NCI-H2107 treated with DMSO at 0.1 percent for 48 hours (cell line): ENCODE measurements at regions not wholly inside any gene's neighbourhood (a gene's known extent, or its start where the extent isn't known, plus 50 kb on each side); places are given as distances from the start of the nearest gene placed in this dataset.
"Not testable (repeated sequence)": the region's sequence is repeated elsewhere in the genome, so short reads cannot be mapped to it uniquely, and the experiment has no call there.

Experiments used
- DNase-seq: peaks from one replicate; lab custom pipeline; 2025; ENCODE audit not compliant: unreplicated experiment; lab: John Stamatoyannopoulos, UW

DNA sequence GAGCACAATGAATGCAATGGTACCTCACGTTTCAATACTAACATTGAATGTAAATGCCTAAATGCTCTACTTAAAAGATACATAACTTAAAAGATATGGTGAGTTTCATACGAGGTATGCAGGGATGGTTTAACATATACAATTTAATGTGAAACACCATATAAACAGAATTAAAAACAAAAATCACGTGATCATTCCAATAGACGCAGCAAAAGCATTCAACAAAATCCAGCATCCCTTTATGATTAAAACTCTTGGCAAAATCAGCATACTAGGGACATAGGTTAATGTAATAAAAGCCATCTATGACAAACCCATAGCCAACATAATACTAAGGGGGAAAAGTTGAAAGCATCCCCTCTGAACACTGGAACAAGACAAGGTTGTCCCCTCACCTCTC is 845.7 kb downstream of the SLC16A7 start:
- DNase-seq = no peak

DNA sequence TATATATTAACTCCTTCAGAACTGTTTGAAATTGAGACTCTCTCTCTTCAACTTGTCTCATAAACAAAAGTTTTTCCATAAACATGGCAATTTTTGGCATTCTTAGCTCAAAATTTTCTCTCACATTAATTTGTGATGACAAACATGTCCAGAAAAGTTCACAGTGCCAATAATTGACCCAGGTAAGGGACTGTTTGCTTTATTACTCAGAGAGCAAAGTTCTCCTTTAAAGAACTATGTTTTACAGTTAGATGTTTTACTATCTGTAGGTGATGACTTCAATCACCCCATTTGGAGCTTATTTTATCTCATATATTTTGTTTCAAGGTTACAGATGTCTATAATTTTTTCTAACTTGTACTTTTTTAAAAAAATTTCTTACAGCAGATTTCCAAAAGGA is 855.6 kb downstream of the SLC16A7 start:
- DNase-seq = no peak

DNA sequence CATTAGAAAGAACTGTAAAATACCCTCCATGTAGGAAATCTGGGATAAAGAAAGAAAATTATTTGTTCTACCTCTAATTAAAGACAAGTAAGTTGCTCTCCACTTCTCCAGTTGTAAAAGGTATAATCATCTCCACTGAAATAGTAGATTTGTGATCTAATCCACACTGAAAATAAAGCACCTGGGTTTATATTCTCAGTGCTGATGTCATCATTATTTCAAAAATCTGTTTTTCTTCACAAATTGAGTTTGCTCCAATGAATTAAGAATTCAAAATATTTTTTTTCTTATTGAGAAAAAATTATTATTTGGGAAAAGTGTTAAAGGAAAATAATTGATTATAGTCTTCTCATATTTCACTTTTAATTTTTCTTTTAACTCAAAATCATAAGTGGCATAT is 869.2 kb downstream of the SLC16A7 start:
- no peak for DNase-seq

DNA sequence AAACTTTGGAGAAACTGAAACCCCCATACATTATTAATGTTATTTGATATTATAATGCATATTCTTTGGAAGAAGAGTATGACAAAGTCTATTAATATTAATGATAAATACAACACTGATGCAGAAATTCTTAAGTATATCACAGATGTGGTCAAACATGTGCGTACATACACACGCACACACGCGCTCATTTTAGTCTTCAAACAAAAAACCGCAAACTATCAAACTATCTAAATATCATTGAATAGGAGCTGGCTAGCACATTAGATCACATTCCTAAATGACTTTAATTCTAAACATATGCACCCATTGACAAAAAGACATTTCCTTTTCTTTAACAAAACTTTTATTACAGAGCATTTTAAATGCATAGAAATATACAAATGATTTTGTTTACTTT is 872.7 kb downstream of the SLC16A7 start:
- DNase-seq = no peak

DNA sequence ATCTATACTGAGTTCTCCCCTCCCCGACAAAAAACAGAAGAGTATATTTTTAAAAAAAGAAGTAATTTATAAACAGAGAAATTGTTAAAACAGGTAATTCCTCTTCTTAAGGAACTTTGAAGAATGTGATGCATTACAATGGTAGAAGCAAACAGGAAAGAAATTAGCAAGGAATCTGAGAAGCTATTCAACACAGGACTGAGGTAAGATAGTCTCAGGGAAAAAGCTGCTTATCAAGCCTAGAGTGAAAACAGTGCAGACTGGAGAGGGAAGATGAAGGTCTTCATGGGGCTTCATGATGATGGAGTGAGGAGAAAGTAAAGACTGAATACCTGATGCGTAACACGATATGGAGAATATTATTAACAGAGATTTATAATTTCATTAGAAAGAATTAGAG is 880.0 kb downstream of the SLC16A7 start:
- DNase-seq = no peak

DNA sequence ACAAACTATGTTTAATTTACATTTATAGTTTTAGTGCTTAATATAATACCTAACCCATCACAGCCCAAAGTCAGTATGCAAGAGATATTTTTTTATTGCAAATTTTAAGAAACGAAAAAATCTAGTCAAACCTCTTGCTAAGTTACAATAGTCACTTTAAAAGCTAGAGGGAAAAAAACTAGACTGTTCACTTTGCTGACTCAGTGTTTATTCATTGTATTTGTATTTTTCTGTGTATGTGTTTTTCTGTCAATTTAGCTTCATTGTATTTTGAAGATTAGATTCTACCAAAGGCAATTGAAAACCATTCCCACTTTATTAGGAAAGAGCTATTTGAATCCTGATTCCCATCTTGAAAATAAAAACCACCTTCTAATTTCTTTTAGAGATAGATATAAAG is 891.5 kb downstream of the SLC16A7 start:
- no peak for DNase-seq

DNA sequence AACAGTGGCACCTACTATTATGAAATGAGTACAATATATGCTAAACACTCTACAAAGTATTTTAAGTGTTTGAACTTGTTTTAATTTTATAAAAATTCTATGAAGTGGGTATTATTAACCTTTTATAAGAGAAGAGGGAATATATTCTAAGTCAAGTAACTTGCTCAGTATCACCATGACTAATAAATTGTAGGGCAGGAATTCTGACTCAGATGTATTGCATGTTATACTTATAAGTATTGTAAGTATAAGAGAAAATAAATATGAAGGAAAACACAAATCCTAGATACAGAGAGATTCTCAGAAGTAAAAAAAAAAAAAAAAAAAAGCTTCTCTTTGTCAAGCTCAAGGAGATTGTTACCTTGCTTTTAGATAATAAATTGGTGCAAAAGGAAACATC is 893.2 kb downstream of the SLC16A7 start:
- DNase-seq = no peak

DNA sequence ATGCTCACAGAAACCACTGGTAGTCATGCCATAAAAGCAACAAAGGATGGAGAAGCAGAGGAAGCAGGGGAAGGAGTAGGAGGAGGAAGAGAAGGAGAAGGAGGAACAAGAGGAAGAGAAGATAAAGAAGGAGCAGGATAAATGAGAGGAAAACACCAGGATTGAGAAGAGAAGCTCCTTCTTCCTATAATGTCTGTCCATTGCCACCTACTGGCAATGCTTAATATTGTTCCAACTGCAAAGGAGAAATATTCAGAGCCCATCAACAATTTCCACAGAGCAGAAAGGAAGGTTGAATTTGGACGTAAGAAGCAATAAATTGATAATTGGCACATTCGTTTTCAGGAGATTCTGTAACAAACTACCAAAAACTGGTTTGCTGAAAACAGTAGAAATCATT is 898.4 kb downstream of the SLC16A7 start:
- no peak for DNase-seq

DNA sequence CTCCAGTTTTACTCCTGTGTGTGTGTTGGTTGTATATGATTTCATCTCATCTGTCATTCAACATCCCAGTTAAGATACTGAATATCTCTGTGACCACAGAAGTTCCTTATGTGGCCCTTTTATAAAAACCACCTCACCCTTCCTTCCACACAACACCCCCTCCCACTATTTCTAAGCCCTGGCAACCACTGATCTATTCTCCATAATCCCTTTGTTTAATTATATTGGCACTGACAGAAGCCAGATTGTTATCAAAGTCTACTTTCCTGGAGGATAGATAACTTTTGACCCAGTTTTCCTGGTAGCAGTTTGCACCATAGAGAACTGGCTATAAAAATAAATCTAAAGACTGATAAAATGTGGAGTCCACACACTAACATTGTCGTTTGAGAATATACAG is 902.8 kb downstream of the SLC16A7 start:
- DNase-seq = no peak

DNA sequence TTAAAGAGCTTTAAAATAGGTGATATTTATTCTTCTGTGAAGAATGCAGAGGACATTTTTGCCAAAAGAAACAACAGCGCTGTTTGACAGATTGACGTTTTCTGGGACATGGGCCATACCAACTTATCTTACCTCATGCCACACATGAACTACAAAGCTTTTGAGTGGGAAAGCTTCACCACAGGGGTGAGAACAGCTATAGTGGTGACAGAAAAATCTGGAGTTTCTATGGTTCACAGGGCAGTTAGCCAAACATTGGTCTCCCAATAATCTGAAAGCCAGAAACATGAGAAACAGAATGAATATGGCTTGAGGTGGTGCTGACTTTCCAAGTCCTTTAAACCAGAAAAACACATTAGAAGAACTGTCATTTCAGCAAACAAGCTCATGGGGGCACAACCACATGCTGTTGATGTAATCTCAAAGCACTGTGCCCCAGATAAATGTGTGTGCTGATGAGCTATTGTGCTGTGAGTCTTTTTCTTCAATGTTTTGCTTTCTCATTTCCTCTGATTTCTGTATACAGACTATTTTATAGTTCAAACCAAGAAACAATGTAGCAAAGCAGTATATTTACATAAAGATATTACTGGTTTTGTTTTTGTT is 905.4 kb downstream of the SLC16A7 start:
- no peak for DNase-seq

DNA sequence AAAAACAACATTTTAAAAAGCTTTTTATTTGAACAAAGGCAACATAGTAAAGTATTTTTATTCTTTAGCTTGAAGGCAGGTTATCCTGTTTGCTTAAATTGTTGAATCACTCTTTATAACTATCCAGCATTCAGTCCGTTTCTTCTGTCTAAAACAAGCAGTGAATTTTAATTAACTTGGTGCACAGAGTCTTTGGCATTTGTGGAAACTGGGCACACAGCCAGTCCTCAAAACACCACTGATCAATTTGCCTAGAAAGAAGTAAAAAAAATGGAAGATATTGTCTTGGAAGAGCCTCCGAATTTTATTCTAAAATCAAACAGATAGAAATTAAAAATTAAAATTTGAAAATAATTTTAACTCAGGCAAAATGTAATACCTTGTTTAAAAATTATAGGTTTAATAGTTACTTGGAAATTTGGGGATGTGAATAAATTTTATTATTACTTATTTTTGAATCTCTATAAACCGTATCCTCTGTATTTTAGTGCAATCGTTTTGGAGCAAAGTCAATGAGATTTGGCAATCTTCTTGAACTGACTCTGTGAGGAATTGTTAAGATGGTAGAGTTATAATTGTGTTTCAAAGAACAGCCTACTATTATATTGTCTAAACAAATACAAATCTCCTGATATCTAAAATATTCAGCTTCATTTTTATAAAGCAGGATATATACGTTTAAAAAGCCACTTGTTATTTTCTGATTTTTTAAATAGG is 927.0 kb downstream of the SLC16A7 start:
- DNase-seq = no peak

DNA sequence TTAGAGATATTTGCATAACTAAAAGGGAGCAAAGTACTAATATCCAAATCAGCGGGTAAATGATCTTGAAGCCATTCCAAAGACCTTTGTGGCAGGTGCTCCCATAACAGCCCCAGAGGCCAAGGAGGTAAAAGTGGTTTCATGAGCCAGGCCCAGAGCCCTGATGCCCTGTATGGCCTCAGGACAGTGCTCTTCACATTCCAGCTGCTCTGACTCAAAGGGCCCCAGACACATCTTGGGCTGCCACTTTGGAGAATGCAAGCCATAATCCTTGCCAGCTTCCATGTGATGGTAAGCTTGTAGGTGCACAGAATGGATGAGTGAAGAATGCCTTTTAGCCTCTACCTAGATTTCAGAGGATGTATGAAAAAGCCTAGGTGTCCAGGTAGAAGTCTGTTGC is 933.4 kb downstream of the SLC16A7 start:
- no peak for DNase-seq

DNA sequence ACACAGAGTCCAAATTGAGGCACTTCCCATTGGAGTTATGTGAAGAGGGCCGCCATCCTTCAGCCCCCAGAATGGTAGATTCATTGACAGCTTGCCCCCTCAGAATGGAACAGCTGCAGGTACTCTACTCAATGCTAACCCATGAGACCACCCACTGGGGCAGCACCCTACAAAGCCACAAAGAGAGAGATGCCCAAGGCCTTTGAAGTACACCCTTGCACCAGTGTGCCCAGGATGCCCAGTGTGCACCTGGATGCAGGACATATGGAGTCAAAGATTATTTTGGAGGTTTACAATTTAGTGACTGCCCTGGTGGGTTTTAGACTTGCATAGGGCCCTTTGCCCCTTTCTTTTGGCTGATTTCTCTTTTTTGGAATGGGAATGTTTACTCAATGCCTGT is 933.9 kb downstream of the SLC16A7 start:
- no peak for DNase-seq

DNA sequence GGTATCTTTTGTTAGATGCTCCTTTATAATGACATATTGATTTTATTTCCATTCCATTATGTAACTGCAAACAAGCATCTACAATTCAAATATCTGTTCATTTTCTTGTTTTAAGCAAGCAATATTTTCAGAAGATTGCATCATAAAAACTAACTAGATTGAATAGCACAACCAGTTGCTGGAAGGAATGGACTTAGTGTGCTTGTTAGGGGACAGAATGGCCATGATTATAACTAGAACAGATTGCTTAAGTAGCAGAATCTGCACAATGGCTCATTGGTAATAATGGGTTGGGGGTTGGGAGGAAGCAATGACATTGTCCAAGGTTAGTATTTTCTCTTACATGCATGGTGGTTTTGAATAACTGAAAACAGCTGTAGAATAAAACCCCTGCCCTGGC is 939.5 kb downstream of the SLC16A7 start:
- no peak for DNase-seq

DNA sequence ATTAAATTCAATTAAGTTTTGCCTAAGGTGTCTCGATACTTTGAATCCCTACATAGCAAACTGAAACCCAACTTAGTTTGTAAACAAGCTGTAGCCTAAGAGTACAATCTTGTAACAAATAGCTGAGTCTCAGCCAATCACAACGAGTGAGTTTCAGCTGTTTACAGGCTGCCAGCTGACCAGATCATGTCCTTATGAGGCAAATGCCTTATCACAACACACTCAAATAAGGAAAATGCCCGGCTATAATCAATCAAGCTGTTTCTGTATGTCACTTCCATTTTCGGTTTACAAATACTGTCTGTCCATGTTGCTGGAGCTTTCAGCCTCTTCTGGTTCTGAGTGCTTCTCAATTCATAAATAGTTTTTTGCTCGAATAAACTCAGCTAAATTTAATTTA is 943.8 kb downstream of the SLC16A7 start:
- DNase-seq = no peak

DNA sequence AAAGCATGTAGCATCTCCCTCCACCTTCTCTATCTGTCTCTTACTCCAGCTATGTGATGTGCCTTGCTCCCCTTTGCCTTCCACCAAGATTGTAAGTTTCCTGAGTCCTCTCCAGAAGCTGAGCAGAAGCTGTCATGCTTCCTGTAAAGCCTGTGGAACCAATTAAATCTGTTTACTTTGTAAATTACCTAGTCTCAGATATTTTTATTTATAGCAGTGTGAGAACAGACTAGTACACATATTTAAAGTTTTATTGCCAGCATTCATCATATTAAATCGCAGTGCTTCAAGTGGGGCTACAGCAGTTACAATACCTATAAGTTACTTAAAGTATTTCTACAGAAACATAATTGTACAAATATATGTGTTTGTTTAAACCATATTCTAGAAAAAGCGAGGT is 973.1 kb downstream of the SLC16A7 start:
- no peak for DNase-seq

DNA sequence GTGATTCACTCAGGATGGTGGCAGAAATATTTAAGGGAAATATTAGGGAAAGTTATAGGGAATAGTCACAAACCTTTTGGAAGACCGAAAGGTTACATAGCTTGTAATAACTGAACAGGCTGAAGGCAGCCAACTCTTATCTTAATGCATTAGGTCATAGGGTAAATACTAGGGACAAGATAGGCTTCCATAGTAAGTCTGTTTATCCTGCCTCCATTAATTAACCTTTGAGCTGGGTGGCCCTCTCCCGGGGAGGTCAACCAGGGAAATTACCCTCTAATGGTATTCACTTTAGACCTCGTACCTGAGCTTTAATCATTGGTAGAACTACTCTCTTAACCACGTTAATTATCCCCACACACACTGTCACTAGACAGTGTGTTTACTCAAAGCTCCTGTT is 981.8 kb downstream of the SLC16A7 start:
- no peak for DNase-seq

DNA sequence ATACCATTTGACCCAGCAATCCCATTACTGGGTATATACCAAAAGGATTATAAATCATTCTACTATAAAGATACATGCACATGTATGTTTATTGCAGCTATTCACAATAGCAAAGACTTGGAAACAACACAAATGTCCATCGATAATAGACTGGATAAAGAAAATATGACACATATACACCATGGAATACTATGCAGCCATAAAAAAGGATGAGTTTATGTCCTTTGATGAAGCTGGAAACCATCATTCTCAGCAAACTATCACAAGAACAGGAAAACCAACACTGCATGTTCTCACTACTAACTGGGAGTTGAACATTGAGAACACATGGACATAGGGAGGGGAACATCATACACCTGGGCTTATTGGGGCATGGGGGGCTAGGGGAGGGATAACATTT is 991.8 kb downstream of the SLC16A7 start:
- DNase-seq = not testable (repeated sequence)

DNA sequence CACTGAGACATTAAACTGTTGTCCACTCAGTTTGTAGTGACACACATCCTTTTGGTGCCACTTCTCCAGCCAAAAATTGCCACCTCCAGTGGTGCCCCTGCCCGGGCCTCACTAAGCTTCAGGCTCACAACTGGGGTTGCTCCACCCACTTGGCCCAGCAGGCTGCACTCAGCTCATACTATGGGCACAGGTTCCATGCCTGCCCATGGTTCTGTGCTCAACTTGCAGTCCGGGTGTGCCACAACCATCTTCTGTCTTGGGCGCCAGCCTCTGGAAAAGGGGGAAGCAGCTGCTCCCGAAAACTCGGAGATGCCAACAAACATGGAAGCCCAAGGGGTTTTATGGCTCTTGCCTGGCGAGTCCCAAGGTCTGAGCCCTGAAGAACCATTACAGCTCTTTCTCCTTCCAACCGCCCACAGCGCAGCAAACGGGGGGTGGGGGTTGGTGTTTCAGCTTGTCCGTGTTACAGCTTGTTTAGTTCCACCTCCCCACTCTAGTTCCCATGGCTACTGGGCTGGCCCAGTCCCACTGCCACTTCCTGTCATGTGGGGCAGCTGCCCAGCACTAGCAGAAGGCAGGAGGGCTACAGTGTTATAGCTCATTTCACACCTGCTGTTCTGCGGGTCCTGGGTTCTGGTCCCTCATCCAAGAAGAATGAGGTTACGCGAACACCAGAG is 998.3 kb downstream of the SLC16A7 start:
- DNase-seq = no peak

DNA sequence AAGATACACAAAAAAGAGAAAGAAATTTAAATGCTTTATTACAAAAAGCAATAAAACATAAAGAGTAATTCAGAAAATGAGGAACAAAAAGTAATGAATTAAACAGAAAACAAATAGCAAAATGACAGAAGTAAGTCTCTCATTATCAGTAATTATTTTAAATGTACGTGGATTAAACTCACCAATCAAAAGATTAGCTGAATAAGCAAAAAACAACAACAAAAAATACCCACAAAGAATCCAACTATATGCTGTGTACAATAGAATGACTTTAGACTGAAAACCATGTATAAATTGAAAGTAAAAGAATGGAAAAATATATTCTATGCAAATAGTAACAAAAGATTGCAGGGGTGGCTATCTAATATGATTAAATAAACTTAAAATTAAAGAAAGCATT is 1006.8 kb downstream of the SLC16A7 start:
- DNase-seq = no peak

DNA sequence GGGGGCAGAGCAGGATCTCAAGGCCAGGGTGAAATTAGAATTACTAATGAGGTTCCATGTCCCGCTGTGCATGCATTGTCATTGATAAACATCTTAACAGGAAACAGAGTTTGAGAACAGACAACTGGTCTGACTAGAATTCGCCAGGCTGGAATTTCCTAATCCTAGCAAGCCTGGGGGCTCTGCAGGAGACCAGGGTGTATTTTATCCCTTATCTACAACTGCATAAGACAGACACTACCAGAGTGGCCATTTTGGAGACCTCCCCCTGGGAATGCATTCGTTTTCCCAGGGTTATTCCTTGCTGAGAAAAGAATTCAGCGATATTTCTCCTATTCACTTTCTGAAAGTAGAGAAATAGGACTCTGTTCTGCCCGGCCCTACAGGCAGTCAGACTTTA is 1007.6 kb downstream of the SLC16A7 start:
- DNase-seq = not testable (repeated sequence)

DNA sequence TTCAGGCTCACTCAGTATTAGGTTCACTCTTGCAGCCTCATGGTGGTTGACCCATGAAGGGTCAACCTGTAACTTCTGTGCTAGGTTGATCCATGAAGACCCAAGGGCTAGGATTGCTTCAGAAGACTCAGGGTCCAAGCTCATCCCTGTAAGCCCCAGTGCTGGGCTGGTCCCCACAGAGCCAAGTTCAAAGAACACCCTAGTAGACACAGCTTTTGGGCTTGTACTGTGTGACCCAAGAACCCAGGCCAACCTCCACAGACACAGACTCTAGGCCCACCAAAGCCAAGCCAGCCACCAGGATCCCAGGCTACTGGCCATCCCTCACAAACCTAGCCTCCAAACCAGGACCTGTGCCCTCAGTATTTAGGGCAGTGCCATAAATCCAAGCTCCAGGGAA is 1020.6 kb downstream of the SLC16A7 start:
- no peak for DNase-seq

DNA sequence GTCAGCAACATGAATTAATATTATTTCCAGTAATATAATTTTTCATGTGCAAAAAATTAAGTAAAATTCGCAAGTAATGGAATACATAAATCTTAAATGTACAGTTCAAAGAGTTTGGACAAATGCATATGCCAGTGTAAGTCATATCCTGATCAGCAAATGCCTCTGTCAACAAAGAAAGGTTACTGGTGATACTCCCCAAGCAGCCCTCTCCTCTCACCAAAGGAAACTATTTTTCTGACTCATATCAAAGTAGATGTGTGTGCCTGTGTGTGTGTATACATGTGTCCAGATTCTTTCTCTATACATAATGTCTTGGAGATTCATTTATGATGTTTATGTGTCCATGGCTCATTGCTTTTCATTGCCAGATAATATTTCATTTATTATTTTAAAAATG is 1035.0 kb downstream of the SLC16A7 start:
- DNase-seq = no peak
